Stimulated activated CD4-positive, alpha-beta T cell treated with anti-CD3 and anti-CD28 coated beads, TNF-alpha, amount 100 ng/mL, for 24 hours (primary cell): ENCODE measurements at regions not wholly inside any gene's neighbourhood (a gene's known extent, or its start where the extent isn't known, plus 50 kb on each side); places are given as distances from the start of the nearest gene placed in this dataset.

Experiments used
- DNase-seq, 3 experiments: peaks; one replicate each; pipeline ENCODE4 v3.0.0-alpha.2; 2020; ENCODE audit warnings: low read depth in 3 of 3

DNA sequence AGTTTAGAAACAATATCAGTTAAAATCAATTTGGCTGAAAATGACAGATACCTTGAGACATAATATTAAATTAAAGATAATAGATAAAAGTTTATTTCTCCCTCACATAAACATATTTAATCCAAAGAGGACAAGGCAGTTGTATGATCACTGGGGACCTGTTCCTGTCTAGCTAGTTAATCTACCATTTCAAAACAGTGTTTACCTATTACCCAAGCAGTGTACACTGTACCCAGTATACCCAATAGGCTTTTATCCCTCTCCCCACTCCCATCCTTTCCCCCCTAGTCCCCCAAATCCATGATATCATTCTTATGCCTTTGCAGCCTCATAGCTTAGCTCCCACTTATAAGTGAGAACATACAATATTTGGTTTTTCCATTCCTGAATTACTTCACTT lies 229.7 kb upstream of the LARGE1 start:
- no peak for DNase-seq

DNA sequence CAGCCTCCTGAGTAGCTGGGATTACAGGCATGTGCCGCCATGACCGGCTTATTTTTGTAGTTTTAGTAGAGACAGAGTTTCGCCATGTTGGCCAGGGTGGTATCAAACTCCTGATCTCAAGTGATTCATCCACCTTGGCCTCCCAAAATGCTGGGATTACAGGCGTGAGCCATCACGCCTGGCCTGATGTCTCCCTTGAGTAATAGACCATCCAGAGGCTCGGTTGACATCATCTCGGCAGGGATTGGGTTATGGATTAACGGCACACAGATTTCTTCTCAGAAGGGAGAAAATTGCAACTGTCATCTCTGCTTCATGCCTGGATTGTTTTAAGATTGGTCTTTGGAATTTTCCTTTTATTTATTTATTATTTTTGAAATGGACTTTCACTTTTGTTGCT lies 239.2 kb upstream of the LARGE1 start:
- DNase-seq = no peak

DNA sequence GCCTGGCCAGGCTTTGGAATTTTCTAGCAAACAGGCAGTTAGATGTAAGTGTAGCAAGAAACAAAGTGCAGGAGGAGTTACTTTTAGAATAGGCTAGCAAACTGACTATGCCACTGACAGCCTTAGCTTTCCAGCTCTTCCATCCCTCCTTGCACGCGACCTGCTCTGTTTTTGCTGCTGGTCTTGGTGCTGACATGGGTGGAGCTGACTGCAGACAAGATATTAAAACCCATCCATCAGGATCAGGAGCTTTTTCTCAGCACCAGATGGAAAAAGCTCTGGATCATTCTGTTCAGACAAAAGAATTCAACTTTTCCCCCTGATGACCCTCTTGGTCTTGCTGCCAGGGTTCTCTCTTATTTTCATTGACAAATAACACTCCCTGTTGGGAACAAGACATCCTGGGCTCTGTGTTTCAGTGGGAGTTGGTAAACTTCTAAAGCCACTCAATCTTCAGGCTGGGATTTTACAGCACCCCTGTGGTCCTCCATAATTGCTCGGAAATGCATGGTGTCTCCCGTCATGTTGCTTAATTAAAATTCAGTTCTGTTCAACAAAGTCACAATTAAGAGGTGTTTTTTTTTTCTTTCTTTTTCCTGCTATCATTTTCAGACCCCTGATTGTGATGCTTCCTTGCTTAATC lies 240.0 kb upstream of the LARGE1 start:
- no peak for DNase-seq

DNA sequence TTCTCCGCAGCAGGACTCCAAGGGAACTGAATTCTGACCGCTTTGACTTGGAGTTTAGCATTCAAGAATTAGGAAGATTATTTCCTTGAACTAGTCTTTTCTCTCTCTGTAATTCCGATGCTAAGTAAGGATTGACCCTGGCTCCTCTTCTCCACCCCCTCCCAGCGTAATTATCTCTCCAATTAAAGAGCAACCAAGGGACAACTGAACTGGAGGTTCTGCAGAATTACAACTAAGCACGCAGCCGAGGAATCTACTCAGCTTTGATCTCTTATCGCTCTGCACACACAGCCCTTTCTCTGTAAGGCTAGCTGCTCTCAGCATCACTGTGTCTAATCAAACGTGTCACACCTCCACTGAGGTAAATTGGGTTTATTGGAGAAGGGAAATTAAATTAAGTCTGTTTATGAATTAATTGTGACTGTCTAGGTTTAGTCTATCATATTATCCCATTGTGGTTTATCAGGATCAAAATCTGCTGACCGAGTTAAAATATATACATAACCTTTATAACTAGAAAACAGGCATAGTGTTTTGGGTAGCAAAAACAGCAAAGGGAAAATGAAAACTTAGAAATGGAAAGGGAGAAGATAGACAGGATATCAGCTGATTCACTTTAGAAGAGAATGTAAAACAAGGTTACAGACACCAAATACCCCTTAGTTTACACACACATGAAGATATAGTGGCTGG lies 241.3 kb upstream of the LARGE1 start:
- no peak for DNase-seq

DNA sequence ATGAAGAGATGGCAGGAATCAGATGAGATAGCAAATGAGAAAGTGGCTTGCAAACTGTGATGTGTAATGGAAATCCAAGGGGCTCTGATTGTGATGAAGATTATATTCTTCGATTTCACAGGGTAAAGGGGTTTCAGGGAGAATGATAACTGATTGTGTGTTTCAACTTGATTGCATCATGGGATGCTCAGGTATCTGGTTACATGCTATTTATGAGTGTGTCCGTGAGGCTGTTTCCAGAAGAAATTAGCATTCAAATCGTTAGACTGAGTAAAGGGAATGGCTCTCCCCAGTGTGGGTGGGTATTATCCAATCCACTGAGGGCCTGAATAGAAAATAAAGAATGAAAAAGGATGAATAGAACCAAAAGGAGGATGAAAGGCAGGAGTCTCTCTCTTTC lies 278.7 kb upstream of the LARGE1 start:
- no peak for DNase-seq

DNA sequence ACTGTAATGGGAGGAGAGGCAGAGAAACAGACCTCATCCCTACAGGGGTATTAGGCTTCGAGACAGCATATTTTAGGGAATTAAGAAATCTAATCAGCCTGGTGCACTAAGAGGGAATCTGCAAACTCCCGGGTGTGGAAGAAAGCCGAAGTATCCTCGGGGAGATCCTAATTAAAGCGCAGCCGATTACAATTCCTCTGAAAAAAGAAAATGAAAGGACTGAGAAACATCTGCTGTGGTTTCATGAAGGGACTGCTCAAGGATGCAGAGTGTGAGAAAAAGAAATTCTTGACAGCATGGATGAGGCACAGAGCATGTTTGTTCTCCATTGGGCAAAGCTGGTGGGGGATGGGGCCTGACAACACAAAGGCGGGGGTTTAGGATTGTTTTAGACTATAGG lies 290.0 kb upstream of the LARGE1 start:
- DNase-seq = no peak

DNA sequence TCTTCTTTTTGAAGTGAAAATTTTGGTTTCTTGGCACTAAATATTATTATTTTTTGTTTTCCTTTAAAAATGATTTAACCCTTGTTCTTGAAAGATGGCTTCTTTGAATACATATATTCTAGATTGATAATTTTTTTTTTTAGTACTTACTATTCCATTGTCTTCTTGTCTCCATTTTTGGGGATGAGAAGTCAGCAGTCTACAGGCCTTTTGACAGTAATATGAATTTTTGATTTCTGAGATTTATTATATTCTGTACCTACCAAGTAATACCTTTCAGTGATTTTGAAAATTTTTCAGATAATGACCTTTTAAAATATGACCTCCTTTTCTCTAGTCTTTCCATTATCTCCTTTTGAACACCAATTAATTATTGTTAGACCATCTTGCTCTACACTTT lies 294.1 kb upstream of the LARGE1 start:
- no peak for DNase-seq

DNA sequence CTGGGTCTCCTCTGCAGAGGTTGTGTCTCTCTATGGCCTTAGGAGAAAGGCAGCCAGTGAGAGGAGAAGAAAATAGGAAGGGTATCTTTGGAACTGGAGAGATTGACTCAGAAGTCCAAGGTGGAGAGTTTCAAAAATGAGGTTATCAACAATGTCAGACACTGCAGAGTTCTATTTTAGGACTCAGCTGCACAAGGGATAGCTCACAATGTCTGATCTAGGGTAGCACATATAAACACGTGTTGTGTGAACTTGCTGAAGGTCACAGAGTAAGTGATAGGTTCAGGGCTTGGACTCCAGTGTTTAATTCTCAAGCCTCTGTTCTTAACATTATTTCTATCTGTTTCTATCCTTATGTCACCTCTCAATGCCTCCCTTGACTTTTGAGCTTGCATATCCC lies 305.0 kb upstream of the LARGE1 start:
- DNase-seq = no peak

DNA sequence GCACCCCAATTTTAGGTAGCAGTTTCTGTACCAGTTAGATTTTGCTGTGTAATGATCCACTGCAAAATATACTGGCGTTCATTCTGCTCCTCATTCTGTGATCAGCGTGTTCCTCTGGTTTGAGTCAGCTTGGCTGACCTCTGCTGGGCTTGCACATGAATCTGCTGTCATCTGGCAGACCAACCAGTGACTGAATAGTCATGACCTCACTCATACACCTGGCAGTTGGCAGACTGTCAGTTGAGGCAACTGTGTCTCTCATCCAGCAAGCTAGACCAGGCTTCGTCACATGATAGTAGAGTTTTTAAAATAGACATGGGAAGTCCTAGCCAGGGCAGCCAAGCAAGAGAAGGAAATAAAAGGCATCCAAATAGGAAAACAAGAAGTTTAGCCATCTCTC lies 316.3 kb upstream of the LARGE1 start:
- no peak for DNase-seq

DNA sequence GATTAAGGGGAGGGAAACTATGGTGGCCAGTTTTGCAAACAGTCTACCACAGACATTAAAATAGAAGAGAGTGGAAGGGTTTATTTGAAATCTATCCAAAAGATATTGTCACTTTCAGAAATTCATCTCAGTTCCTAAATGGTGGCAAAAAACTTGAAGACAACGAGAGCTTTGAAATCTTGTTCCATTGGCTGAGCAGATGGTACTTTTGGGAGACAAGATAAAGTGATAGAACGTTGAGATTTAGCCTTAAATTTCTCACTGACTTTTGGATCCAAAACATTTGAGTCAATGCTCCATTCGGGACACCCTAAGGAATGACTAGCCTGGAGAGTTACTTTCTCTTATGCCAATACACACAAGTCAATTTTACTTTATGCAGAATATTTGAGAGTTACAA lies 319.1 kb upstream of the LARGE1 start:
- no peak for DNase-seq

DNA sequence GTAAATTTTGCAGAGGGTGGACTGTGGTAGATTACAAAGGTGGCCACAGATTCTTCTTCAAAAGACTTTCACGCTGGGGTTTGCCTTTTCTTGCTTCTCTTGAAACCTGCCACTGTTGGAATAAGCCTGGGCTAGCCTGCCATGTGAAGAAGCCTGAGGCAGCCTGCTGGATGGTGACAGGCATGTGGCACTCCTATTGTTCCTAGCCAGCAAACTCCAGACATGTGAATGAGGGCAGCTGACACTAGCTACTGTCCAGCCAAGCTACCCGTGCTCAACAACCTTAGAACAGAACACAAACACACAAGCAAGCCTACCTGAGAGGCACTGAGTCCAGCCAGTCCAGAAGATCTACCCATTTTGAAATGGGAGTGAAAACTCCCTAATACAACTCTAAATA lies 322.7 kb upstream of the LARGE1 start:
- DNase-seq = no peak

DNA sequence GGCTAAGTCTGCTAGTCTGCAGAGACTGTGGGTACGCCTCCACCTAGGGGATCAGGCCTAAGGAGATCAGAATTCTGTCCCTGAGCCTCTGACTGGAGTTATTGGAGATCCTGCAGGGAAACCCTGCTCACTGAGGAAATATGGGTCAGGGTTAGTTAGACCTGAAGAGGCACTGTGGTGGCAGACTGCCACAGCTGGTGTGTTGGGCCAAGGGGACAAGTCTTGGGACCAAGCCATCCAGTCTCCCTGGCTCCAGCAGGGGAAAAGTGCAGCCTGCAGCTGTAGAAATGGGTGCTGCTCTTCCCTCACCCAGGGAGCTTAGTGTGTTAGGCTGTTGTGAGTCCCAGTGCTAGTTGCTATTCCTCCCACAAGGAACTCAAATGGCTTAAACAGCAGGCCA lies 334.8 kb upstream of the LARGE1 start:
- no peak for DNase-seq

DNA sequence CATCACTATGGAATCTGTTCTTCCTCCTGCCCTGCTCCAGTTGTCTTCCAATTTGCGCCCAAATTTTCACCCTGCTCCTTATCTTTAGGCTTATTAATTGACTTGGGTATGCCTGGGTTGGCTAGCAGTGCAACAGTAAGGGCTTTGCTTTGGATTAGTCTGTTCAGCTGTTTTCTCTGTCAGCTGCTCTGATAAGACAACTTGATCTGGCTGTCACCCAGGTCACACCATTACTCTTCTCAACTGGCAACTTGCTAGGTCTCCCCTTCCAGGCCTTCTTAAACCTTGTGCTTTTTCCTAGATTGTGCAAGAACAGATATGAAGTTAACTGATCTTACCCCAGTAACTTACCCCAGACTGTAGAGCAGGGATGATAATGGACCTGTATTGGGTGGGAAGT lies 357.8 kb upstream of the LARGE1 start:
- no peak for DNase-seq

DNA sequence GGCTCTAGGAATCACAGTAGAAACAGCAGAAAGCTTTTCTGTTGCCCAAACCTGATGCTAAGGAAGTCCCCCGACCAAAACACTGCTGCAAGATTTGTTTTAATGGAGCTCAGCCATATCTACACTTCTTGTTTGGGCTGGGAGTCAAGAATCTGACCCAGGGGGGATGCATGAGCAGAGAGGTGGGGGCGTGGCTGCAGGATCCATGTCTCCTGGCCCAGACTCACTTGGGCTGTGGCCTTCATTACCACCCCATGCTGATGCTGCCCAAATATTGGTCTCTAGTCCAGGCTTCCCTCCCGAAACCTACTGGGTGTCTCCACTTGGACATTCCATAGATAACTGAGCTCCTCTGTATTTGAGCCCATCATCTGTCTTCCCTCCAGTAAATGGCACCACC lies 361.5 kb upstream of the LARGE1 start:
- no peak for DNase-seq

DNA sequence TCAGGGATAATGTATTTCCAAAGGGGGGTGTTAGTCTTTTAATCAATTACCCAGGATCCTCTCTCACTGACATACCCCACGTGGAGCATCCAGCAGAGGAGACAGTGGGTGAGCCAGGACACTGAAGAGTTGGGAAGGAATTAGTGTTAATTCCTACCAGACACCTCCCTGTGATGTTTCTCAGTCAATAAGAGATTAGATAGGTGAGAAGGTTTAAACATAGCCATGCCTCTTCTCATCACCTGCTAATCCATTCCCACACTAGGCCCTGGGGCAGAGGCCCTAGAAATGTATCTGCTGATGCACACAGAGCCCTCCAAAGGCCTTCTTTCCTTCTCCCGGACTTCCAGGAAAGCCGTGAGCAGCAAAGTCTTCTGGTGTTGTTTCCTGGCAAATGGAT lies 363.6 kb upstream of the LARGE1 start:
- DNase-seq = no peak

DNA sequence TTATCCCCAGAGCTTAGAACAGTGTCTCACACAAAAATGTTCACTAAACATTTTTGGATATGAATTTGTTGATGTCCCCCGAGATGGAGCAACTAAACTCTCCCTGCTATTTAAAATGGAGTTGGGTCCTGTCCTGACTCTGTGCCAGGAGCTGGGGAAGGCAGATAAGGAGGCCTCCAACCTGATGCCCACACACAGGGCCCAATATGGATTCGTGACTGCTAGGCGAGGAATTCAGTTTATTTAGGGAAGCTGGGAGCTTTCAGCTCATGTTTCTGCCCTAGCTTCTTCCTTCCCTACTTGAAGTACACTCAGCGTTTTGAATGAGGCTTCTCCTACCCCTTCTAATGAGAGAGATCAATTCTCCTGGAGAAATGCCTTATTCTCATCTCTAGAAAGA lies 373.0 kb upstream of the LARGE1 start:
- DNase-seq = no peak

DNA sequence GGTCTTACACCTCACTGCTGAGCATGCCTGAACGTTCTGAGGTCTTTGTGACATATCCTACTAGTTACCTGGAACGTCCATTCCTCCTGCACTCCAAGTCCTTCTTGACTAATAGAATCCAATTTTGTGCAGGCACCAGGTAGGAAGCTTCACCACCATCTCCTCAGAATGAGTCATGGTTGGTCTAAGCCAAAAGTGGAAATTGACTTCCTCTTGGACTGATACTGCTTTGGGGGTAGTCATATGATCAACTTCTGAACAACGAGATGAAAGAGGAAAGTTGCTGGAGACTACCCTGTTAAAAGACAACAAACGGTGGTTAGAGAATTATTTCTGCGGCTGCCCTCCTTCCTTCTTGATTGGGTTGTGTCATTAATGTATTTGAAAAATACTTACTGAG lies 374.2 kb upstream of the LARGE1 start:
- DNase-seq = no peak

DNA sequence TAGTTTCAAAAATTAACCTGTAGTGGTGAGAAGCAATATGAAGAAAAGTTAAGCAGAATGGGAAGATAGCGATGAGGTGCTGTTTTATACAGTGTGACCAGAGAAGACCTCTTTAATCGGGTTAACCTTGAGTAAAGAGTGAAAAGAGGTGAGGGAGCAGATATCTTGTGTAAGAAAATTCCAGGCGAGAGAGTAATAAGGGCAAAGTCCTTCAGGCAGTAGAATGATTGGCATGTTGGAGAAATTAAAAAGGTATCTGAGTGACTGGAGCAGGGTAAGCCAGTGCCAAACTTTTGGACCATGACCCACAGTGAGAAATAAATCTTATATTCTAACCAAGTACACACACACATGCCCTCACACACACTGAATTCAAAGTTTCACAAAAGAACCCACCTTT lies 374.7 kb upstream of the LARGE1 start:
- no peak for DNase-seq

DNA sequence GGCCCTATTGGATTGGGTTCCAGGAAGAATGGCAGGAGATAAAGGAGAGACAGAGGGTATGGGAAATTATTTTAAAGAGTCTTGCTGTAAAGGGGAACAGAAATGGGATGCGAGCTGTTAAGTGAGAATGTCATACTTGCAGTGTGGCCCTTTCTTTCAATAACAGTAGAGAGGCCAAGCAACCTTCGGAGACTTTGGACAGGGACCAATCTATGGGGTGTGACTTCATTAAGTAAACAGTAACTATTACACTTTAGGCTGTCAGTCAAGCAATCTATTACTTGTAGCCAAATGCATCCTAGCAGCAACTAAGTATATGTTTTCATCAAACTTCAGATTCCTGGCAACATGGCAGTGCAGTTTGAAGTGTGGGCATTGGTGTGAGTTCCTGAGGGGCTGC lies 376.2 kb upstream of the LARGE1 start:
- DNase-seq = no peak

DNA sequence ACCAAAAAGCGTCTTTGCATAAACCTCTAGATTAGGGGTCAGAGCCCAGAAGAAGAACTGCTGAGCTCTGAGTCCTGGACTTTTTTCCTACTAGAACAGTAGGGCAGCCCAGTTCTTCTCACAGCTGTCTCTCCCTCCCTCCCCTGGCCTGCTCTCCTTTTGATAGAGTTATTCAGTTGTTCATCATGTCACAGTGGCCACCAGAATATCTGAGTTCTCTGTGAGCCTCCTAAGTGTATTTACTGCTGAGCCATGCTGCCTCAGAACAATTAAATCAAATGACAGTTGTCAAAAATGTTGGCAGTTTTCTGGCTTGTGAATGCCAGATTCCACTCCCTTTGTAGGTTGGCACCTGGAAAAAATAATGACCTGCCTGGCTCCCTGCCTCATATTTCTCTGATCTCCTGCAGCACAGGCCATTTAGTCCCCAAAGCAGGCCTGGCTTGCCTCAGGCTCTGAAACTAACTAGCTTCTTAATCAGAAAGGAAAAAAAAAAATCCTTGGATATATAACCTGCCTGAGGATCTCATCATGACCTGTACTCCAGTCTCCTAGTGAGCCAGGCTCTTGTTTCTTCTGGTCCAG lies 377.4 kb upstream of the LARGE1 start:
- no peak for DNase-seq

DNA sequence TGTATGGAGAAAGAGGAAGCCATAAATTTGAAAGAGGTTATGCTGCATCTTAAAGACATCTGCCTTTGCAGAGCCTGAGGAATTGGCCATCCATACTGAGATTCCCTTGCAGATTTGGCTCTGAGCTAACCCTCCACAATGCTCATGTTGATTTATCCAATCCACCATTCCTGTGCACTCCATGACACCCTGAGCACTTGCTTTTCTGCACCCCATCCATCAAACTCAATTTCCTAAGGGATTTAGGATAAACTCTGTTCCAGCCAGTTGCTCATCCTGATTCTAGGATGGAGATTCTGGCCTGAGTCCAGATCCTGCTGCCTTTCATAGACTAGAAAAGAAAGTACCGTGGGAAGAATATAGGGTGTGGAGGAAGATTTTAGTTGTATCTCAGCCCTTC lies 379.2 kb upstream of the LARGE1 start:
- DNase-seq = no peak

DNA sequence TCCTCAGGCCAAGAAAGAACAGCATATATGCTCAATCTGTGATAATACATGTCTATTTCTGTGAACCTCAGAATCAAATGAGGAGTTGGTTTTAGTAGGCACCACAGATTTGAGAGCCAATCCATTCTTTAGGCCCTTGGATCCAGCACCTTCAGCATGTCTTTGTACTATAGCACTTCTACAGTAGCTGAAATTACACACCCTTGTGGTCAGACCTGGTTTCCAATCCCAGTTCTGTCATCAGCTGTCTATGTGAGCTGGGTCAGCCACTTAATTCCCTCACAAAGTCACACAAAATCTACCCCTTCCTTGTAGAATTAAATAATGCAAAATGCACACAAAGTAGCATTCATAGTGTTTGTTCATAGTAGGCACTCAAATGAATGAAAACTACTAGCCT lies 381.3 kb upstream of the LARGE1 start:
- no peak for DNase-seq

DNA sequence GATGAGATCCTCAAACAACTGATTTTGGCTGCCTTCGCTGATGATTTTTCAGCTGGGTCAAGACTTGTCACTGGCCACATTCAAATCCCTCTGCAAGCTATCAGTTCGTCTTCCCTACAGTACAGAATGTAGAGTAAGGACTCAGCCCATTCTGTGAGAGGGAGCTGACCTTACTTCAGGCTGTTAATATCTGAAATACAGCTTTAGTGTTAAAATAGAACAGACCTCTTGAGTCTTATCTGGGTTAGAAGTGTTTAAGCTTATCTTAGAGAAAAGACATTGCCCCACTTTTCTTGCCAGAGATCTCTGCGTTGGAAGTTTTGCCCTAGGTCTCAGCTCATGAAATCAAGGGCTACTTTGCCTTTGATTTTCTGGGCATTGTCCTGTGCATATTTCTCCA lies 383.4 kb upstream of the LARGE1 start:
- no peak for DNase-seq

DNA sequence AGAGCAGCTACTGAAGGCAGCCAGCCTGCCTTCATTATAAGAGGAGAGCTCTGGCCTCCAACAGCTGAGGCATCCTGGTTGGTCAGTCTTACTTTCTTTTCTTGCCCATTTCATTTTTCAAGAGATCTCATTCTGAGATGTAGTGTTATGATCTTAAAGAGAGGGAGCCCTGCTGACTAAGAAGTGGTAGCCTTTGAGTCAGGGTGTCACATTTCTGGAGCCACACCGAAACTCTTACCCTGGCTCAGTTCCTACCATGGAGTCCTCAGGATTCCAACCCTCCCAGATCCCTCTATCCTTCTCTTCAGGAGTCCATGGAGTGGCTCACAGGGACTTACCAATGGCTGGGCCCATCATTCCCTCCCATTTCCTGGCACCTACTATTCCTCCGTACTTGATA lies 386.1 kb upstream of the LARGE1 start:
- no peak for DNase-seq
